NCI-H2029 (cell line): ENCODE measurements at regions not wholly inside any gene's neighbourhood (a gene's known extent, or its start where the extent isn't known, plus 50 kb on each side); places are given as distances from the start of the nearest gene placed in this dataset.

ENCODE experiments used
- DNase-seq: peaks from one replicate; lab custom pipeline; 2025; lab: John Stamatoyannopoulos, UW

DNA sequence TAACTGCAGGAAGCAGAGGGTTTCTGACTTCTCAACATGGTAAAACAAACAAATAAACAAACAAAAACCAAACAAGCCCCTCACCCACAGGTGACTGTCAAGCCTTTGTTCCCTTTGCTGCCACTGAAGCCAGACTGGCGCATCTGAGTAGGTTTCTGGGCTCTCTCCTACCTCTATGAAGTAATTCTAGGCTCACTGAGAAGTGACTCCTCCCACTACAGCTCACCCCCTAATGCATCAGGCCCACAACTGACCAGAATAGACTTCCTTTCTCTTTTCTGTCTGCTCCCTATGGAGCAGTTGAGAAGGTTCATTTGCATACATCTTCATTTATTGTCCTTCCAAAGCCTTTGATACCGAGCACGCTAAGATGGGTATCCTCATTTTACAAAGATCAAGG is 77.0 kb upstream of the CCL2 start:
- DNase-seq: no peak

DNA sequence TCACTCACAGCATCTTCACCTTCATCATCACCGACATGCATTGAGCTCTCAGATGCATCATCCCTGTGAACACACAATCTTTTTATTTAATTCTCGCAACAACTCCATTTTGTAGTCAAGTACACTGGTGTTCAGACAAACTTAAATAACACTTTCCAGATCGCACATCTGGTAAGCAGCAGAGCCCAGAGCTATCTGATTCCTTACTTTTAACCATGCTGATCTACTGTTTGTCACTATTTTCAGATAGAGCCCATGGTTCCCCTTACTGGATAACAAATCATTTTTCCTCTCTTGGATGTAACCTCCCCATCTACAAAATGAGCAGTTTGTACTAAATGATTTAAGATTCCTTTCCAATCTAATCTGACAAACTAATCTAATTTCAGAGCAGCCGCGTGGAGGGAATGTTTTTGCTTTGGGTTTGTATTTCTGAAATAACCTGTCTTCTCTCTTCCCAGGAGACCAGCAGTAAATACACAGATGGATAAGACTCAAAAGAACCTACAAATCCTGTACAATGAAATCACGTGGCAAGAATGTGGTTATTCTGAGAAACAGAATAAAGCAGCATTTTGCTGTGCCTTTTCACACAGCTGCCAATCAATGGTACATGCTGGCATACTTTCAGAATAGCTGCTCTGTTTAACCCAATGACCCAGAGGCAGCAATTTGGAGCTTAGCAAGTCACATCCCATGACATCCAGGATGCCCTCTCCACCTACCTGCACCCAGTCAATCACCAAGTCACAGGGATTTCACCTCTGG is 72.9 kb upstream of the CCL2 start:
- no peak for DNase-seq

DNA sequence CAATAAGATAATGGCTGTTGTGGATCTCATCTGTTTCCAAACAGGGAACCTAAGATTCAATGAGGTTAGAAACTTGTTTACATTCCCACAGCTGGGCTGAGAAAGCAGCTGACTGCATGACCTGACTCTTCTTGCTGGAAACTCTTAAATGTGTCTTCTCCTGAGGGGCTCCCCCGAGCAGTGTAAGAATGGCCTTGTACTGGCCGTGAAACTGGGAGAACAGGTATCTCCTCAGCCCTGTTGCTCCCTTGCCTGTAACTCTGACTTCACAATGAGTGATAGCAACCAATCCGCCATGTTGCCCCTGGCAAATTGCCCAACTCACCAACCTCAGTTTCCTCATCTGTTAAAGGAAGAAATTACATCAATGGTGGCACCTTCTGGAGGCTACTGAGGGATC is 59.1 kb upstream of the CCL2 start:
- DNase-seq: no peak

DNA sequence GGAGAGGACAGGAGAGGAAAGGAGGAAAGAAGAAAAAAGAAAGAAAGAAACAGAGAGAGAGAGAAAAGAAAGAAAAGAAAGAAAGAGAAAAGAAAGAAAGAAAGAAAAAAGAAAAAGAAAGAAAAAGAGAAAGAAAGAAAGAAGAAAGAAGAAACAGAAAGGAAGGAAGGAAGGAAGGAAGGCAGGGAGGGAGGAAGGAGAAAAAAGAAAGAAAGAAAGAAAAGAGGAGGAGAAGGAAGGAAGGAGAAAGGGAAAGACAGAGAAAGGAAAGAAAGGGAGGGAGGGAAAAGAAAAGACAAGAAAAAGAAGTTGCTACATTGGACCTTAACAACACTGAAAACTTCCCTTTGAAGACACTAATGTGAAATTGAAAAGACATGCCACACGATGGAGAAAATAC is 56.6 kb upstream of the CCL2 start:
- DNase-seq: no peak

DNA sequence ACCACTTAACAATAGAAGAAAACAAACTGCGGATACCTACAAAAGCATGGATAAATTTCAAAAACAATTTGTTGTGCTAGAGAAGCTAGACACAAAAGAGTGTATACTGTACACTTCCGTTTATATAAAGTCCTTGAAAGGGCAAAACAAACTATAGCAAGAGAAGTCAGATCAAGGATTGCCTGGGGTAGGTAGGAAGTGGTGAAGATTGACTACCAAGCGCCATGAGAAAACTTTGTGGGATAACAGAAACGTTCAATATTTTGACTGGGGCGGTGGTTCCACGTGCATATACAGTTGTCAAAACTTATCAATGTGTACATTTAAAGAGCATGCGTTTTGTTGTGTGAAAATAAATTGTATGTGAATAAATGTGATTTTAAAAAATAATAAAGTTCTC is 55.6 kb upstream of the CCL2 start:
- DNase-seq: no peak

DNA sequence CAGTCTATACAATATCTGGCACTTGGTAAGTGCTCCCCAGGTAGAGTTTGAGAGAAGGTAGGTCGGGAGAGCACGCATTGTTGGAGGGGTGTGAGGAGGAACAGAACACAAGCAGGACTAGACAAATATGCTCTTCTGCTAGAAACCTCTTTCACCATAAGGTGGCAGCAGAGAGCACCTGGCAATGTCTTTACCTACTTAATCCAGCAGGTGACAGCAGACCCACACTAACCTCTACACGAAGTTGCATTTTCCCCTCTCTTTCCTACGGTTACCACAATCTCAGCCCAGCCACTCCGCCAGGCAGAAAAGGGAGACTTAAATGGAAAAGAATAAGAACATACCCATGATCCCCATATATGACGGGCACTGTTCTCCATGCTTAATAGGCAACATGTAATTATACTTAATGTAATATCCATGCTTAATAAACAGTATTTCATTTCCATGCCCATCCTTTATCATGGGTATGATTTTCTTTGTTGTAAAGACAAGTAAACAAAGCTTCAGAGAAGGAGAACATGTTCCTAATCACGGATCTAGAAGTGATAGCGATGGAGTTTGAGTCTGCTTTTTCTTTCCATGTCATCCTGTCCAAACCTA is 55.1 kb upstream of the CCL2 start:
- DNase-seq: peak; percentile 52

DNA sequence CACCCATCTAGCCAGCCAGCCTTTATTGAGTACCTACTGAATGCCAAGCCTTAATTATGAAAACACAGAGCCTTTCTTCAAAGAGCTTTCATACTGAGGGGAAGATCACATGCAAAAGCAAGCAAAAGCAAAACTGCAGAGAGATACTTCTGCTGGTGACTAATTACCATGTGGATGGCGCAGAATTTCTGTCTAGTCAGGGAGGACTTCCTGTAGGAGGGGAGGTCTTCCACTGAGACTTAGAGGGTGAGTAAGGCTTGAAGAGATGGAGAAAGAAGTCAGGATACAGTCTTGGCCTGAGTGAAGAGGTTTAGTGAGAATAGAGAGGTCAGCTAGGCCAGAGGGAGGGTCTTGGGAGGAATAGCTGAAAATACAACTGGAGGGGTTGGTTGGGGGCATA is 53.9 kb upstream of the CCL2 start:
- no peak for DNase-seq

DNA sequence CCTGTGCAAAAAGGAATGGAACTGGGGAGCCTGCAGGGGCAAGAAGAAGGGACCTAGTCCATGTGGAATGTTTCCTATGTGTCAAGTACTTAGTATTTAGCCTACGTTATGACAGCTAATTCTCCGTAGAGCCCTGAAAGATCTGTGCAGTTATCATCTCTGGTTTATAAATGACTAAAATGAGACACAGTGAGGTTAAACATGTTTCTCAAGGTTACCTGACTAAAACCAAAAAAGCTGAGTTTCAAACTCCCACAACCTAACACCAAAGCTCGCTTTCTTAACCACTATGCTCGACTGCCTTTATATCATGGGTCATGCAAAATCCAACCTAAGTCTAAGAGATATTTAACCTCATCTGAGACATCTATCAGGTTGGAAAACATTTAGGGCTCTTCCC is 53.3 kb upstream of the CCL2 start:
- no peak for DNase-seq

DNA sequence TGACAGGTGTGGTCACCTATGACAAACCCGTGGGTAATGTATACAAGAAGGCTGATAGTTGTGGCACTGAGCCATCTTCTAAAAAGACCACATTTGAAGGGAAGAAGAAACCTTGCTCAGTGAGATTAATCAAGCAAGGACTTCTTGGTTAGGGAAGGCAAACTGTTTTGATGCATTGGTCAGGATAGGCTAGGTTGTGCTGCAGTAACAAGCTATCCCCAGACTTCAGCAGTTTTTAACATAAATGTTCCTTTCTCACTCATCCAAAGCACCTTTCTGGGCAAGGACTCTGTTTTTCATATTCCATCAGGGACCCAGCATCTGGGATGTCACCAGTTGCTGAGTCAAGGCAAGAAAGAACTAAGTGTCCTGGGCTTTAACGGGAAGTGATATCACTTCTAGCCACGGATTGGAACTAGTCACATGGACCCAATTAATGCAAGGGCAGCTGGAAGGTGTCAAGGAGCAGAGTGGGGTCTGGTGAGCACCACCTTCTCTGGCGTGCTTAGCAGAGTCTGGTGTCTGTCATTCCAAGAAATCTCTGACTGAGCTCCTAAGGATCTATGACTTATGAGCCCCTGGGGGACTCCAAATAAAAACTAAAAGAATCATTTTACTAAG is 52.0 kb upstream of the CCL2 start:
- no peak for DNase-seq

DNA sequence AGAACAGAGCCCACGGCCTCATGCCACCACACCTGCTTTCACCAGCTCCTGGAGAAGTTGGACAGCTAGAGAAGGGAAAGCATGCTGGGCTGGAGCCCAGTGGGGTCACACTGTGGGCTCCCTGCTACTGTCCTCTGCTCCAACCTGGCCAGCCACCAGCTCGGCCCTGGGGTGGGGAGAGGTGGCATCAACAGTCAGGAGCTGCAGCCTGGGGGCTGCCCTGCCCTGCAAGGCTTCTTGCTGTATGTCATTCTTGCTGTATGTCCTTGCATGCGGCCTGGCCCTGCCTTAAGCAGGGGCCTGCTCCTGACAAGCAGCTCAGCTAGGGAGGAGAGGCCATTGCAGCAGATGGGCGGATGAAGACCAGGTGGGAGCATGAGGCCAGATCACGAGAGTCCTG is 50.7 kb upstream of the CCL2 start:
- DNase-seq: no peak
